ENCODE measurements at regions not wholly inside any gene's neighbourhood (a gene's known extent, or its start where the extent isn't known, plus 50 kb on each side); places are given as distances from the start of the nearest gene placed in this dataset.
"Not testable (repeated sequence)": the region's sequence is repeated elsewhere in the genome, so short reads cannot be mapped to it uniquely, and the experiment has no call there.

GRCh38 chr14:106355881-106356642, 829.7 kb downstream of the TMEM121 start:
- peak; percentile 26 for FAIRE-seq
- not testable (repeated sequence) for H3K36me3 Mint-ChIP-seq (ENCODE audit: low read depth, unreplicated experiment); H3K9me3 ChIP-seq (ENCODE audit: insufficient read depth, low read depth, low read length)

GRCh38 chr14:106356643-106356930, 830.2 kb downstream of the TMEM121 start:
- not testable (repeated sequence) for H3K4me1 Mint-ChIP-seq (ENCODE audit: low read depth, unreplicated experiment); H3K4me3 Mint-ChIP-seq (ENCODE audit: unreplicated experiment); H3K79me2 ChIP-seq (ENCODE audit: insufficient read depth, low read length); H3K27ac Mint-ChIP-seq (ENCODE audit: unreplicated experiment); FAIRE-seq; H2AFZ ChIP-seq (ENCODE audit: low read depth, low read length); H3K36me3 ChIP-seq (ENCODE audit: insufficient read depth, low read length); H3K4me2 ChIP-seq (ENCODE audit: low read length); H3K27ac ChIP-seq (ENCODE audit: low read depth, low read length); H3K4me1 ChIP-seq (ENCODE audit: insufficient read depth, low read length); H3K9ac ChIP-seq (ENCODE audit: low read length); DNase-seq (ENCODE audit: low read depth); H3K9me3 ChIP-seq (ENCODE audit: insufficient read depth, low read depth, low read length); H3K36me3 Mint-ChIP-seq (ENCODE audit: low read depth, unreplicated experiment); H3K27me3 Mint-ChIP-seq (ENCODE audit: low read depth, unreplicated experiment); H3K4me3 ChIP-seq (ENCODE audit: insufficient read depth, low read depth, low read length); H3K27me3 ChIP-seq (ENCODE audit: insufficient read depth, low read length); H4K20me1 ChIP-seq (ENCODE audit: insufficient read depth, low read length)
- peaks cover 18% of the 10 kb centered on the region for H3K9me3 Mint-ChIP-seq (ENCODE audit: unreplicated experiment)

More at GRCh38 chr14:106355881-106356642, 829.7 kb downstream of the TMEM121 start:
- H3K9me3 Mint-ChIP-seq (ENCODE audit: unreplicated experiment), result peaks cover 15% of the 10 kb centered on the region
- H3K27me3 Mint-ChIP-seq (ENCODE audit: low read depth, unreplicated experiment); H3K79me2 ChIP-seq (ENCODE audit: insufficient read depth, low read length); H2AFZ ChIP-seq (ENCODE audit: low read depth, low read length); H3K4me1 Mint-ChIP-seq (ENCODE audit: low read depth, unreplicated experiment); H3K36me3 ChIP-seq (ENCODE audit: insufficient read depth, low read length); H3K4me3 ChIP-seq (ENCODE audit: insufficient read depth, low read depth, low read length); DNase-seq (ENCODE audit: low read depth); H4K20me1 ChIP-seq (ENCODE audit: insufficient read depth, low read length); H3K4me1 ChIP-seq (ENCODE audit: insufficient read depth, low read length); H3K27ac Mint-ChIP-seq (ENCODE audit: unreplicated experiment); H3K4me3 Mint-ChIP-seq (ENCODE audit: unreplicated experiment); H3K4me2 ChIP-seq (ENCODE audit: low read length); H3K9ac ChIP-seq (ENCODE audit: low read length); H3K27ac ChIP-seq (ENCODE audit: low read depth, low read length); H3K27me3 ChIP-seq (ENCODE audit: insufficient read depth, low read length): not testable (repeated sequence)

- not testable (repeated sequence) for DNase-seq (ENCODE audit: low read depth); H3K4me2 ChIP-seq (ENCODE audit: low read length); H3K4me3 Mint-ChIP-seq (ENCODE audit: unreplicated experiment); H3K79me2 ChIP-seq (ENCODE audit: insufficient read depth, low read length); H3K9ac ChIP-seq (ENCODE audit: low read length); H3K36me3 Mint-ChIP-seq (ENCODE audit: low read depth, unreplicated experiment); FAIRE-seq; H4K20me1 ChIP-seq (ENCODE audit: insufficient read depth, low read length); H3K4me1 ChIP-seq (ENCODE audit: insufficient read depth, low read length); H3K4me1 Mint-ChIP-seq (ENCODE audit: low read depth, unreplicated experiment); H3K27me3 Mint-ChIP-seq (ENCODE audit: low read depth, unreplicated experiment); H3K9me3 ChIP-seq (ENCODE audit: insufficient read depth, low read depth, low read length); H3K36me3 ChIP-seq (ENCODE audit: insufficient read depth, low read length); H2AFZ ChIP-seq (ENCODE audit: low read depth, low read length); H3K27ac Mint-ChIP-seq (ENCODE audit: unreplicated experiment); H3K27ac ChIP-seq (ENCODE audit: low read depth, low read length); H3K27me3 ChIP-seq (ENCODE audit: insufficient read depth, low read length); H3K4me3 ChIP-seq (ENCODE audit: insufficient read depth, low read depth, low read length)
- H3K9me3 Mint-ChIP-seq (ENCODE audit: unreplicated experiment), result peaks cover 17% of the 10 kb centered on the region
These were observed 832.9 kb downstream of the TMEM121 start for GRCh38 chr14:106359157-106359887.

- H3K9me3 ChIP-seq (ENCODE audit: insufficient read depth, low read depth, low read length); H3K27me3 Mint-ChIP-seq (ENCODE audit: low read depth, unreplicated experiment); H3K36me3 ChIP-seq (ENCODE audit: insufficient read depth, low read length); H3K4me1 Mint-ChIP-seq (ENCODE audit: low read depth, unreplicated experiment); H4K20me1 ChIP-seq (ENCODE audit: insufficient read depth, low read length); H3K27ac Mint-ChIP-seq (ENCODE audit: unreplicated experiment); H3K9ac ChIP-seq (ENCODE audit: low read length); H3K79me2 ChIP-seq (ENCODE audit: insufficient read depth, low read length); H2AFZ ChIP-seq (ENCODE audit: low read depth, low read length); H3K4me3 Mint-ChIP-seq (ENCODE audit: unreplicated experiment); H3K36me3 Mint-ChIP-seq (ENCODE audit: low read depth, unreplicated experiment); H3K4me3 ChIP-seq (ENCODE audit: insufficient read depth, low read depth, low read length); FAIRE-seq; H3K4me2 ChIP-seq (ENCODE audit: low read length); H3K27me3 ChIP-seq (ENCODE audit: insufficient read depth, low read length); H3K4me1 ChIP-seq (ENCODE audit: insufficient read depth, low read length); H3K27ac ChIP-seq (ENCODE audit: low read depth, low read length); DNase-seq (ENCODE audit: low read depth); H3K9me3 Mint-ChIP-seq (ENCODE audit: unreplicated experiment): not testable (repeated sequence)
These were observed 839.0 kb downstream of the TMEM121 start for GRCh38 chr14:106365371-106365770.

GRCh38 chr14:106365894-106366293, 839.5 kb downstream of the TMEM121 start:
- not testable (repeated sequence) for H3K9ac ChIP-seq (ENCODE audit: low read length); H3K4me3 Mint-ChIP-seq (ENCODE audit: unreplicated experiment); H3K4me1 ChIP-seq (ENCODE audit: insufficient read depth, low read length); H3K27me3 ChIP-seq (ENCODE audit: insufficient read depth, low read length); H3K36me3 Mint-ChIP-seq (ENCODE audit: low read depth, unreplicated experiment); H4K20me1 ChIP-seq (ENCODE audit: insufficient read depth, low read length); H3K4me1 Mint-ChIP-seq (ENCODE audit: low read depth, unreplicated experiment); H3K4me2 ChIP-seq (ENCODE audit: low read length); DNase-seq (ENCODE audit: low read depth); H2AFZ ChIP-seq (ENCODE audit: low read depth, low read length); H3K27ac ChIP-seq (ENCODE audit: low read depth, low read length); H3K4me3 ChIP-seq (ENCODE audit: insufficient read depth, low read depth, low read length); H3K79me2 ChIP-seq (ENCODE audit: insufficient read depth, low read length); H3K27ac Mint-ChIP-seq (ENCODE audit: unreplicated experiment); H3K36me3 ChIP-seq (ENCODE audit: insufficient read depth, low read length); FAIRE-seq; H3K9me3 Mint-ChIP-seq (ENCODE audit: unreplicated experiment); H3K27me3 Mint-ChIP-seq (ENCODE audit: low read depth, unreplicated experiment); H3K9me3 ChIP-seq (ENCODE audit: insufficient read depth, low read depth, low read length)

GRCh38 chr14:106366971-106367370, 840.6 kb downstream of the TMEM121 start:
- H3K36me3 ChIP-seq (ENCODE audit: insufficient read depth, low read length); H3K79me2 ChIP-seq (ENCODE audit: insufficient read depth, low read length); H3K4me3 Mint-ChIP-seq (ENCODE audit: unreplicated experiment); H4K20me1 ChIP-seq (ENCODE audit: insufficient read depth, low read length); H3K27me3 ChIP-seq (ENCODE audit: insufficient read depth, low read length); DNase-seq (ENCODE audit: low read depth); H3K9me3 Mint-ChIP-seq (ENCODE audit: unreplicated experiment); H3K9ac ChIP-seq (ENCODE audit: low read length); H3K4me2 ChIP-seq (ENCODE audit: low read length); H3K27ac ChIP-seq (ENCODE audit: low read depth, low read length); H3K36me3 Mint-ChIP-seq (ENCODE audit: low read depth, unreplicated experiment); H3K27ac Mint-ChIP-seq (ENCODE audit: unreplicated experiment); H3K4me1 ChIP-seq (ENCODE audit: insufficient read depth, low read length); H3K4me3 ChIP-seq (ENCODE audit: insufficient read depth, low read depth, low read length); H3K27me3 Mint-ChIP-seq (ENCODE audit: low read depth, unreplicated experiment); H3K9me3 ChIP-seq (ENCODE audit: insufficient read depth, low read depth, low read length); H3K4me1 Mint-ChIP-seq (ENCODE audit: low read depth, unreplicated experiment); FAIRE-seq; H2AFZ ChIP-seq (ENCODE audit: low read depth, low read length): not testable (repeated sequence)
